ENCODE measurements at regions not wholly inside any gene's neighbourhood (a gene's known extent, or its start where the extent isn't known, plus 50 kb on each side); places are given as distances from the start of the nearest gene placed in this dataset.

- Mint-ChIP-seq H3K4me1 (no peaks in the 10 kb centered on the region), H3K4me3 (no peak overlapping the region), H3K9me3 (no peaks in the 10 kb centered on the region), H3K27me3 (ENCODE audit: insufficient read depth, low read depth, poor library complexity) (peaks cover 4% of the 10 kb centered on the region), H3K27ac (no peak overlapping the region), H3K36me3 (ENCODE audit: low read depth) (no peaks in the 10 kb centered on the region)
- 0 out of 2 replicates have a peak, but pooled peaks cover 3% of the 10 kb centered on the region for H3K9me2 ChIP-seq (ENCODE audit: insufficient read depth)
- H2AFZ ChIP-seq, result no peak overlapping the region
- H3K4me1 ChIP-seq (ENCODE audit: insufficient read depth), result no peaks in the 10 kb centered on the region
- DNase-seq (ENCODE audit: low spot score), result no peak
- ATAC-seq, result no peak
- no peak overlapping the region for H3K27ac ChIP-seq (ENCODE audit: low read depth)
- no peak overlapping the region for H3K4me3 ChIP-seq
- H3K79me2 ChIP-seq (replicated peaks; ENCODE audit: insufficient read depth), result no peaks in the 10 kb centered on the region
- no peaks in the 10 kb centered on the region for H3F3A ChIP-seq (replicated peaks; ENCODE audit: low read depth)
- H3K4me2 ChIP-seq, result no peak overlapping the region
- no peak for TF ChIP-seq JUNB (IDR thresholded peaks at IDR 0.05; ENCODE audit: unreplicated experiment)
- no peak for TF ChIP-seq CREB1 (CRISPR knock-in tag; IDR thresholded peaks at IDR 0.05; ENCODE audit: low read depth)
- no peak for TF ChIP-seq STAT1 (IDR thresholded peaks at IDR 0.05; ENCODE audit: unreplicated experiment)
- H3K36me3 ChIP-seq (ENCODE audit: insufficient read depth), result no peaks in the 10 kb centered on the region
- H4K20me1 ChIP-seq (replicated peaks; ENCODE audit: insufficient read depth), result no peaks in the 10 kb centered on the region
- no peaks in the 10 kb centered on the region for H3K27me3 ChIP-seq (ENCODE audit: insufficient read depth)
Measured at GRCh38 chr2:234267534-234267933, 217.0 kb downstream of the SPP2 start.

GRCh38 chr2:234266952-234267351 lies 216.4 kb downstream of the SPP2 start:
- Mint-ChIP-seq H3K36me3 (ENCODE audit: low read depth) (no peaks in the 10 kb centered on the region), H3K4me1 (no peaks in the 10 kb centered on the region), H3K27me3 (ENCODE audit: insufficient read depth, low read depth, poor library complexity) (peaks cover 4% of the 10 kb centered on the region), H3K4me3 (no peak overlapping the region), H3K27ac (no peak overlapping the region), H3K9me3 (no peaks in the 10 kb centered on the region)
- Histone ChIP-seq H3K4me2 (no peak overlapping the region), H3K4me3 (no peak overlapping the region), H3K36me3 (ENCODE audit: insufficient read depth) (no peaks in the 10 kb centered on the region), H3K27me3 (ENCODE audit: insufficient read depth) (no peaks in the 10 kb centered on the region), H2AFZ (no peak overlapping the region), H3F3A (replicated peaks; ENCODE audit: low read depth) (no peaks in the 10 kb centered on the region), H4K20me1 (replicated peaks; ENCODE audit: insufficient read depth) (no peaks in the 10 kb centered on the region), H3K9me2 (ENCODE audit: insufficient read depth) (0 out of 2 replicates have a peak, but pooled peaks cover 4% of the 10 kb centered on the region), H3K27ac (ENCODE audit: low read depth) (no peak overlapping the region), H3K79me2 (replicated peaks; ENCODE audit: insufficient read depth) (no peaks in the 10 kb centered on the region), H3K4me1 (ENCODE audit: insufficient read depth) (no peaks in the 10 kb centered on the region)
- DNase-seq (ENCODE audit: low spot score), result no peak
- no peak for ATAC-seq
- no peak for TF ChIP-seq CTCF (conservative IDR thresholded peaks at IDR 0.05; ENCODE audit: low read depth in 2 of 2)
- TF ChIP-seq POLR2AphosphoS5 (IDR thresholded peaks at IDR 0.05; ENCODE audit: low read depth), result no peak
- no peak for TF ChIP-seq ZNF331 (CRISPR knock-in tag; IDR thresholded peaks at IDR 0.05; ENCODE audit: low read depth)
- no peak for TF ChIP-seq EZH2 (IDR thresholded peaks at IDR 0.05; ENCODE audit: low read depth, unreplicated experiment)
- no peak for TF ChIP-seq STAT1 (IDR thresholded peaks at IDR 0.05; ENCODE audit: unreplicated experiment)
- no peak for TF ChIP-seq ETS1 (IDR thresholded peaks at IDR 0.05)

GRCh38 chr2:234265206-234265605 lies 214.7 kb downstream of the SPP2 start:
- peaks cover 4% of the 10 kb centered on the region for H3K27me3 Mint-ChIP-seq (ENCODE audit: insufficient read depth, low read depth, poor library complexity)
- H3K9me2 ChIP-seq (ENCODE audit: insufficient read depth), result 0 out of 2 replicates have a peak, but pooled peaks cover 4% of the 10 kb centered on the region
- no peaks in the 10 kb centered on the region for H3K27me3 ChIP-seq (ENCODE audit: insufficient read depth)
- no peak overlapping the region for H3K4me3 Mint-ChIP-seq
- H3K79me2 ChIP-seq (replicated peaks; ENCODE audit: insufficient read depth), result no peaks in the 10 kb centered on the region
- no peak overlapping the region for H2AFZ ChIP-seq
- H3F3A ChIP-seq (replicated peaks; ENCODE audit: low read depth), result no peaks in the 10 kb centered on the region
- H3K4me3 ChIP-seq, result no peak overlapping the region
- no peak overlapping the region for H3K27ac ChIP-seq (ENCODE audit: low read depth)
- no peaks in the 10 kb centered on the region for H4K20me1 ChIP-seq (replicated peaks; ENCODE audit: insufficient read depth)
- no peak overlapping the region for H3K27ac Mint-ChIP-seq
- H3K36me3 ChIP-seq (ENCODE audit: insufficient read depth), result no peaks in the 10 kb centered on the region
- no peak overlapping the region for H3K4me2 ChIP-seq
- H3K4me1 Mint-ChIP-seq, result no peaks in the 10 kb centered on the region; the same call in 2 of the 3 replicates
- ATAC-seq, result no peak
- H3K9me3 Mint-ChIP-seq, result no peaks in the 10 kb centered on the region
- H3K36me3 Mint-ChIP-seq (ENCODE audit: low read depth), result no peaks in the 10 kb centered on the region
- DNase-seq (ENCODE audit: low spot score), result no peak
- no peaks in the 10 kb centered on the region for H3K4me1 ChIP-seq (ENCODE audit: insufficient read depth)
- TF ChIP-seq CTCF (conservative IDR thresholded peaks at IDR 0.05; ENCODE audit: low read depth in 2 of 2) (no peak), JUNB (IDR thresholded peaks at IDR 0.05; ENCODE audit: unreplicated experiment) (no peak), REST (IDR thresholded peaks at IDR 0.05; ENCODE audit: unreplicated experiment) (no peak), ZNF114 (CRISPR knock-in tag; IDR thresholded peaks at IDR 0.05) (no peak)
